HG03342 (cell line): ENCODE measurements at regions not wholly inside any gene's neighbourhood (a gene's known extent, or its start where the extent isn't known, plus 50 kb on each side); places are given as distances from the start of the nearest gene placed in this dataset.

Source experiments
- ATAC-seq: cut with Tn5 transposase; IDR thresholded peaks from one replicate; pipeline ENCODE4 v1.9.1; 2021; ENCODE audit warnings: mild to moderate bottlenecking, moderate library complexity; ENCODE audit not compliant: unreplicated experiment

- no peak for ATAC-seq
These were observed 477.8 kb downstream of the CDH2 start for GRCh38 chr18:27699137-27699536.

GRCh38 chr18:27696148-27696547 is 480.8 kb downstream of the CDH2 start:
- no peak for ATAC-seq

GRCh38 chr18:27695503-27695902 is 481.4 kb downstream of the CDH2 start:
- no peak for ATAC-seq

- ATAC-seq = no peak
These were observed 481.9 kb downstream of the CDH2 start for GRCh38 chr18:27695052-27695451.

GRCh38 chr18:27688581-27688980 is 488.3 kb downstream of the CDH2 start:
- ATAC-seq = no peak

GRCh38 chr18:27687351-27687979 is 489.5 kb downstream of the CDH2 start:
- no peak for ATAC-seq

GRCh38 chr18:27685807-27686412 is 491.0 kb downstream of the CDH2 start:
- ATAC-seq = no peak

GRCh38 chr18:27685091-27685490 is 491.8 kb downstream of the CDH2 start:
- ATAC-seq = no peak

GRCh38 chr18:27674411-27674810 is 489.3 kb upstream of the CHST9 start:
- no peak for ATAC-seq

GRCh38 chr18:27673861-27674260 is 488.8 kb upstream of the CHST9 start:
- no peak for ATAC-seq

GRCh38 chr18:27668158-27668557 is 483.1 kb upstream of the CHST9 start:
- ATAC-seq = no peak

- no peak for ATAC-seq
These were observed 482.0 kb upstream of the CHST9 start for GRCh38 chr18:27667064-27667463.

- no peak for ATAC-seq
These were observed 480.9 kb upstream of the CHST9 start for GRCh38 chr18:27666016-27666415.

- no peak for ATAC-seq
These were observed 480.2 kb upstream of the CHST9 start for GRCh38 chr18:27665264-27665799.

- no peak for ATAC-seq
These were observed 477.8 kb upstream of the CHST9 start for GRCh38 chr18:27662949-27663348.

GRCh38 chr18:27662537-27662936 is 477.4 kb upstream of the CHST9 start:
- ATAC-seq = no peak

- ATAC-seq = no peak
These were observed 476.4 kb upstream of the CHST9 start for GRCh38 chr18:27661320-27662018.

GRCh38 chr18:27656905-27657304 is 471.8 kb upstream of the CHST9 start:
- ATAC-seq = no peak

- ATAC-seq = no peak
These were observed 471.2 kb upstream of the CHST9 start for GRCh38 chr18:27656167-27656778.

GRCh38 chr18:27653247-27653646 is 468.1 kb upstream of the CHST9 start:
- no peak for ATAC-seq

GRCh38 chr18:27652480-27653121 is 467.5 kb upstream of the CHST9 start:
- peak; percentile 68 for ATAC-seq
